ENCODE measurements at regions not wholly inside any gene's neighbourhood (a gene's known extent, or its start where the extent isn't known, plus 50 kb on each side); places are given as distances from the start of the nearest gene placed in this dataset.

DNA sequence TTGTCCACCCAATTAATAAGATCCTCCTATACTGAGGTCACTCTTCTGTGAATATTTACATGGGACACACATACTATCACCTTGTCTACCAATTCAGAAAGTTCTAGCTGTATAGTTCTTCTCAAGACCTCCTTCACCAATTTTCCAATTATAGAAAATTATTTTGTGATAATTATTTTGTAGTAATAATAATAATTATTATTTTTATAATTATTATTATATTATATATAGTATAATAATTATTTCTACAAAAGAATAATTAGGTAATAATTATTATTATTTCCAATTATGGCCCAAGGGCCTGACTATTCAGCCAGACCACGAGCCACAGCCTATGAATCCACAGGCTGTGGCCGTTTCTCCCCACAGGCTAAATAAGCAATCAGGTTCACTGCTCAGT is 164.1 kb upstream of the IGSF21 start:
- WGBS (ENCODE audit: insufficient coverage) = 96% methylated on average over 2 of the region's 2 CpGs
- Mint-ChIP-seq H3K27ac (no peak overlapping the region), H3K9me3 (peaks cover 0 to 4% (median 0%) of the 10 kb centered on the region in 7 donors), H3K4me3 (no peak overlapping the region), H3K36me3 (no peaks in the 10 kb centered on the region), H3K27me3 (ENCODE audit: low read depth in 3 of 3) (peaks cover 1 to 5% (median 2%) of the 10 kb centered on the region in 3 donors), H3K4me1 (no peaks in the 10 kb centered on the region)
- Histone ChIP-seq H3K9ac (ENCODE audit: insufficient read depth, low read length, poor library complexity, severe bottlenecking) (no peak overlapping the region), H3K4me3 (replicated peaks in 1 of 3; ENCODE audit: low read depth in 2 of 3, low read length in 3 of 3) (no peak overlapping the region), H3K79me2 (ENCODE audit: insufficient read depth, low read length) (no peaks in the 10 kb centered on the region), H3K9me3 (replicated peaks in 1 of 2; ENCODE audit: control insufficient read depth in 1 of 2, insufficient read depth in 1 of 2, low read length in 2 of 2) (no peaks in the 10 kb centered on the region), H4K20me1 (ENCODE audit: insufficient read depth, low read length) (no peaks in the 10 kb centered on the region), H2AFZ (ENCODE audit: insufficient read depth, low read depth, low read length, poor library complexity, severe bottlenecking) (no peak overlapping the region), H3K27me3 (ENCODE audit: control insufficient read depth in 2 of 2, insufficient read depth in 2 of 2, low read length in 2 of 2) (no peaks in the 10 kb centered on the region), H3K4me1 (ENCODE audit: control insufficient read depth in 1 of 2, insufficient read depth in 2 of 2, low read length in 2 of 2) (no peaks in the 10 kb centered on the region), H3K4me2 (replicated peaks; ENCODE audit: extremely low read depth, low read length, poor library complexity, severe bottlenecking) (no peak overlapping the region), H3K27ac (ENCODE audit: low read depth in 1 of 2, low read length in 2 of 2) (no peak overlapping the region), H3K36me3 (replicated peaks in 1 of 2; ENCODE audit: control insufficient read depth in 1 of 2, insufficient read depth in 2 of 2, low read length in 2 of 2) (no peaks in the 10 kb centered on the region)
- intact Hi-C loops (cut with micrococcal nuclease) = no loop called here
- TF ChIP-seq, protein P1, sequence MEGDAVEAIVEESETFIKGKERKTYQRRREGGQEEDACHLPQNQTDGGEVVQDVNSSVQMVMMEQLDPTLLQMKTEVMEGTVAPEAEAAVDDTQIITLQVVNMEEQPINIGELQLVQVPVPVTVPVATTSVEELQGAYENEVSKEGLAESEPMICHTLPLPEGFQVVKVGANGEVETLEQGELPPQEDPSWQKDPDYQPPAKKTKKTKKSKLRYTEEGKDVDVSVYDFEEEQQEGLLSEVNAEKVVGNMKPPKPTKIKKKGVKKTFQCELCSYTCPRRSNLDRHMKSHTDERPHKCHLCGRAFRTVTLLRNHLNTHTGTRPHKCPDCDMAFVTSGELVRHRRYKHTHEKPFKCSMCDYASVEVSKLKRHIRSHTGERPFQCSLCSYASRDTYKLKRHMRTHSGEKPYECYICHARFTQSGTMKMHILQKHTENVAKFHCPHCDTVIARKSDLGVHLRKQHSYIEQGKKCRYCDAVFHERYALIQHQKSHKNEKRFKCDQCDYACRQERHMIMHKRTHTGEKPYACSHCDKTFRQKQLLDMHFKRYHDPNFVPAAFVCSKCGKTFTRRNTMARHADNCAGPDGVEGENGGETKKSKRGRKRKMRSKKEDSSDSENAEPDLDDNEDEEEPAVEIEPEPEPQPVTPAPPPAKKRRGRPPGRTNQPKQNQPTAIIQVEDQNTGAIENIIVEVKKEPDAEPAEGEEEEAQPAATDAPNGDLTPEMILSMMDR (IDR thresholded peaks at IDR 0.05) = no peak
- DNase-seq = no peak

- no peak overlapping the region for H3K4me2 ChIP-seq (replicated peaks; ENCODE audit: extremely low read depth, low read length, poor library complexity, severe bottlenecking)
- WGBS (ENCODE audit: insufficient coverage) = 94% methylated on average over 2 of the region's 4 CpGs
- no peaks in the 10 kb centered on the region for H3K4me1 ChIP-seq (ENCODE audit: control insufficient read depth in 1 of 2, insufficient read depth in 2 of 2, low read length in 2 of 2)
- TF ChIP-seq, protein P1 (IDR thresholded peaks at IDR 0.05) = no peak
- no peaks in the 10 kb centered on the region for H3K36me3 ChIP-seq (replicated peaks in 1 of 2; ENCODE audit: control insufficient read depth in 1 of 2, insufficient read depth in 2 of 2, low read length in 2 of 2)
- no peaks in the 10 kb centered on the region for H3K9me3 ChIP-seq (replicated peaks in 1 of 2; ENCODE audit: control insufficient read depth in 1 of 2, insufficient read depth in 1 of 2, low read length in 2 of 2)
- H4K20me1 ChIP-seq (ENCODE audit: insufficient read depth, low read length) = no peaks in the 10 kb centered on the region
- no peak for DNase-seq
- Mint-ChIP-seq H3K27ac (no peak overlapping the region), H3K4me3 (no peak overlapping the region), H3K36me3 (no peaks in the 10 kb centered on the region), H3K9me3 (peaks cover 0 to 4% (median 0%) of the 10 kb centered on the region in 7 donors), H3K4me1 (no peaks in the 10 kb centered on the region), H3K27me3 (ENCODE audit: low read depth in 3 of 3) (peaks cover 1 to 6% (median 2%) of the 10 kb centered on the region in 3 donors)
- H3K27me3 ChIP-seq (ENCODE audit: control insufficient read depth in 2 of 2, insufficient read depth in 2 of 2, low read length in 2 of 2) = no peaks in the 10 kb centered on the region
- intact Hi-C loops (cut with micrococcal nuclease) = no loop called here
- H3K27ac ChIP-seq (ENCODE audit: low read depth in 1 of 2, low read length in 2 of 2) = no peak overlapping the region
- no peak overlapping the region for H3K9ac ChIP-seq (ENCODE audit: insufficient read depth, low read length, poor library complexity, severe bottlenecking)
- H2AFZ ChIP-seq (ENCODE audit: insufficient read depth, low read depth, low read length, poor library complexity, severe bottlenecking) = no peak overlapping the region
- no peaks in the 10 kb centered on the region for H3K79me2 ChIP-seq (ENCODE audit: insufficient read depth, low read length)
- H3K4me3 ChIP-seq (replicated peaks in 1 of 3; ENCODE audit: low read depth in 2 of 3, low read length in 3 of 3) = no peak overlapping the region
These were observed 163.0 kb upstream of the IGSF21 start for GRCh38 chr1:17944646-17945045.

Data from CD14-positive monocyte (primary cell).